SIG-M5 treated with dmso at 0.1 percent for 504 hours (cell line): ENCODE measurements at regions not wholly inside any gene's neighbourhood (a gene's known extent, or its start where the extent isn't known, plus 50 kb on each side); places are given as distances from the start of the nearest gene placed in this dataset.
"Not testable (repeated sequence)": the region's sequence is repeated elsewhere in the genome, so short reads cannot be mapped to it uniquely, and the experiment has no call there.

Source experiments
- DNase-seq: peaks from one replicate; lab custom pipeline; 2025; ENCODE audit not compliant: unreplicated experiment; lab: John Stamatoyannopoulos, UW

DNA sequence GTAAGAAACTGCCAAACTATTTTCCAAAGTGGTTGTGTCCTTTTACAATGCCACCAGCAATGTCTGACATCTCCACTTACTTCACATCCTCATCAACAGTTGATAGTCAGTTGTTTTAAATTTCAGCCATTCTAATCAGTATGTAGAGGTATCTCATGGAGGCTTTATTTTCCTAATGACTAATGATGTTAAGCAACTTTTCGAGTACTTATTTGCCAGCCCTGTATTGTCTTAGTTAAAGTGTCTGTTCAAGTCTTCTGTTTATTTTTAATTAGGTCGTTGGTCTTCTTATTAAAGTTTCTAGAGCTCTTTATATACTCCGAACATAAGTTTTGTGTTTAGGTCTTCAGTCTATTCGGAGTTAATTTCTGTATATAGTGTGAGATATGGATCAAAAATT is 54.9 kb upstream of the NBPF12 start:
- not testable (repeated sequence) for DNase-seq

GRCh38 chr1:146881096-146881495 is 57.0 kb upstream of the NBPF12 start:
- not testable (repeated sequence) for DNase-seq

DNA sequence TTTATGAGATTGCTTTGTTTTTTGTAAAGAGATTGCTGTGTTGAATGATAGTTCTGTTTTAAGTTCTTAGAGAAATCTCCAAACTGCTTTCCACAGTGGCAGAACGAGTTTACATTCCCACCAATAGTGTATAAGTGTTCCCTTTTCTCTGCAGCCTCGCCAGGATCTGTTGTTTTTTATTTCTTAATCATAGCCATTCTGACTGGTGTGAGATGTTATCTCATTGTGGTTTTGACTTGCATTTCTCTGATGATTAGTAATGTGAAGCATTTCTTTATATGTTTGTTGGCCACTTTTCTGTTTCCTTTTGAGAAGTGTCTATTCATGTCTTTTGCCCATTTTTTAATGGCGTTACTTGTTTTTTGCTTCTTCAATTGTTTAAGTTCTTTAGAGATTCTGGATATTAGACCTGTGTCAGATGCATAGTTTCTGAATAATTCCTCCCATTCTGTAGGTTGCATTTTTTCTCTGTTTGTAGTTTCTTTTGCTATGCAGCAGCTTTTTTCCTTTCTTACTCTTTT is 74.3 kb upstream of the NBPF12 start:
- not testable (repeated sequence) for DNase-seq

DNA sequence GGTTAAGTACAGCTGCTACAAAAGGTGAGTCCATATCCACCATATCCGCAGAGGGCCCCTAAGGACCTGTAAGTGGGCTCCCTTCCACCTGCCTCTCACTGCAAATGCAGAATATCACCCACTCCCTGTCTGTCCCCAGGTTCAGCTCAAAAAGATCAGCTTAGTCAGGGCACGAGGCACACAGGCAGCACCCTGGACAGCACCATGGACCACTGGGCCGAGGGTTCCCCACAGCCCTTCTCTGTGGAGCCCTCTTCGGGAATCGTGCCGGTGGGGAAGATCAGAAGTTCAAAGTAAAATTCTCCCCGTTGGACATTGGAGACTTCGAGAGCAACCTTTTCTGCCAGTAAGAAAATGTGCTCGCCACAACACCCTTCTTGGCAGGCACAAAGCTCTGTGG is 85.0 kb upstream of the NBPF12 start:
- DNase-seq: not testable (repeated sequence)

DNA sequence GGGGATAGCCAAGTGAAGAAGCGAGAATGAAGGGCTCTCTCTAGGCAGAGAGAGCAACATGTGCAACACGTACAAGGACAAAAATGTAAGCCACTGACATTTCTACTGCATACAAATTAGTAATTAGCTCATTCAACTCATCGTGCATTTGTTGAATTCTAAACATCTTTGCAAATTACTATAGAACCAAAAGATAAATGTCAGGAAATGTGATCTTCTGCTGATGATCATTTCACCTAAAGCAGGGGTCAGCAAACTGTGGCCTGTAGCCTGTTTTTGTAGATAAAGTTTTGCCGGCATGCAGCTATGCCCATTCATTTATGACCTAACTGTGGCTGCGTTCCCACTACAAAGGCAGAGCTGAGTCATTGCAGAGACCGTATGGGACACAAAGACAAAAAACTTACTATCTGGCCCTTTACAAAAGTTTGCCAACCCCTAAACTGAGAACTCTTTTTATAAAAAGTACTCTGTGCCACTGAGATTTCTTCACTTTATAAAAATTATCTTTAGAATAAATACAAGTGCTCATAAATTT is 87.7 kb upstream of the NBPF12 start:
- not testable (repeated sequence) for DNase-seq

DNA sequence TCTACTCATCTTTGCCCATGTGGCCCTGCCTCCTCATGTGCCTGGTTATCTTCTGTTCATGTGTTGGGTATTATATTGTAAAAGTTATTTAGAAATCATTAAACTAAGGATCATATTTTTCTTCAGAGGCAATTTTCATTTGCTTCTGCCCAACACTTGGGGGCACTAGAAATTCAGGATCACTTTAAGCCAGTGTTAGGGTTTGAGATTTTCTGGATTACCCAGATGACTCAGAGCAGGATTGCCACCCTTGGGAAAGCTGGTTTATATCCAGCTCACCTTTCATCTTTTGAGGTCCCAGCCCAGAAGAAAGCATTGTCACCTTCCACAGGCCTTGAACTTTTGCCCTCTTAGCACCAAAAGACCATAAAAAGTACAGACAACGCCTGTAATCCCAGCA is 99.4 kb upstream of the NBPF12 start:
- DNase-seq: not testable (repeated sequence)

GRCh38 chr1:146826957-146827356 is 111.2 kb upstream of the NBPF12 start:
- not testable (repeated sequence) for DNase-seq

GRCh38 chr1:146794236-146794635 is 143.9 kb upstream of the NBPF12 start:
- DNase-seq: not testable (repeated sequence)

DNA sequence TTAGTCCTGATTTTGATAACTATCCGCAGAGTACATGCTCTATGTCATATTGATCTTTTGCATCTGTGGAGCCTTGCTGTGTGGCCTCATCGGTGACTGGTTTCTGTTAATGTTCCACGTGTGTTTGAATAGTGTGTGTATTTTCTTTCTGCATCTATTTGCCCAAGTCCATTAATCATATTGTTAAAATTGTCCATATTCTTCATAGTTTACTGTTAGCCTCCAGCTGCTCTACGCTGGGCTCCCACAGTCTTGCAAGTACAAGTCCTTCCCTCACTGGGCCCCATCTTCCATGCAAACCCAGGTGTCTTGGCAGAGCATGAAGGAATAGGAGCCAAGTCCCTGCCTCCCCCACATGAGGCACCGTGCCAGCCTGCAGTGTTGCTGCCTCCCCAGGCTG is 145.4 kb upstream of the NBPF12 start:
- not testable (repeated sequence) for DNase-seq

GRCh38 chr1:146784212-146784940 is 153.7 kb upstream of the NBPF12 start:
- not testable (repeated sequence) for DNase-seq

DNA sequence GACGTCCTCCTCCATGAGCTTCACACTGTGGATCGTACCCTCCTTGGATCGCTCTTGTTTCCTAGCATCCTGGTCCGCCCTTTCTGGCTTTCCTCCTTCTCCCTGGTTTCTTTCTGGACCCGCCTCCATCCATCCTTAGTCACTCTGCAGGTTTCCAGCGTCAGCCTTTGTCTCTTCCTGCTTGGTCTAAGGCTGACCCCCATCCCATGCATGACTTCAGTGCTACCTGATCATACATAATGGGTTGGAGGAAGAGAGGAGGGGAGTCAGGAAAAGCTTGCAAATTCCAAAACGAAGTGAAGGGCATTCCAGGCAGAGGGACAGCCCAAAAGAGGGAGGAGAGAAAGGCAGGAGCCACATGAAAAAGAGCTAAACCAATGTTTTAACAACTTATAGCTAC is 156.9 kb upstream of the NBPF12 start:
- DNase-seq: not testable (repeated sequence)

DNA sequence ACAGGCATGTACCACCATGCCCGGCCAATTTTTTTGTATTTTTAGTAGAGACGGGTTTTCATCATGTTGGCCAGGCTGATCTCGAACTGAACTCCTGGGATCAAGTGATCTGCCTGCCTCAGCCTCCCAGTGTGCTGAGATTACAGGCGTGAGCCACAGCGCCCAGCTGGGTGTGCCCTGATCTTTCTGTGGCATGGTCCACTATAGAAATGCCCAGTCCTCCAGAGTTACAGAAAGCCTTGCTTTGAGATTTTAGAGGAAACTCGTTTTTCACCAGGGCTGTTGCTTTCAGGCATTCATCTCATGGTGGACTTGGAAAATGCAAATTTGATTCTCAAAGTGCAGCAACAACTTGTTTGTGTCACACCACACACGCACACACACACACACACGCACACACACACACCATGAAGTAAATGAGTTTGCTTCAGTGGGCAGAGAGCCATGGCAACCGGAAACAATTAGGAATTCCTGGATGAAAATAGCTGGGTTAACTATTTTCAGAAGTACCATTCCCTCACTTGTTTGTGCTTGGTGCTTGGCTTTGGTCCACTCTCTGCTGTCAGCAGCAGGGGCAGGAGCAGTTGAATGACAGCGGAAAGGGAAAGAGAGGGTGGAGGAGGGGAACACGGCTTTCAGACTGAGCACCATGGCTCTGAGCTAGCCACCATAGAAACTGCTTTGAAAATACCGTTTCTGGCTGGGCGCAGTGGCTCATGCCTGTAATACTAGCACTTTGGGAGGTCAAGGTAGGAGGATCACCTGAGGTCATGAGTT is 160.1 kb upstream of the NBPF12 start:
- DNase-seq: not testable (repeated sequence)

GRCh38 chr1:146774988-146775387 is 163.1 kb upstream of the NBPF12 start:
- DNase-seq: not testable (repeated sequence)

DNA sequence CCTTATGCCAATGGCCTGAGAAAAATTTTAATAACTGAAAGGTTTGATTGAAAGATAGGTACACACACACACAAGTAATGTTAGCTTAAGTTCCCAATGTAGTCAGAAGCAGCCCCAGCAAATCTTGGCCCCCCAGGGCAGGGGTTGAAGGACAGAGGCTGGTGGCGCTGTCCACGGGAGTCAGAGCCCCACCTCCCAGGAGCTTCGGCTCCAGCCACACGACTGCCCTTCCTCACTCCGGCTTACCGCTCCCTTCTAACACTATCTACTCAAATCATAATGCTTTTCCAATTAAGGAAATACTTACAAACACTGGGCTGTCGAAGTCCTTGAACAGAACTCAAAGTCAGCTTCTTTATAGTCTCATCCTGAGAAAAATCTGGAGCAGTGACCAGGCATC is 163.9 kb upstream of the NBPF12 start:
- not testable (repeated sequence) for DNase-seq

GRCh38 chr1:146771409-146771808 is 166.7 kb upstream of the NBPF12 start:
- DNase-seq: not testable (repeated sequence)

- DNase-seq: not testable (repeated sequence)
Observed at GRCh38 chr1:146770998-146771397, 167.1 kb upstream of the NBPF12 start.

GRCh38 chr1:146763234-146763633 is 174.9 kb upstream of the NBPF12 start:
- not testable (repeated sequence) for DNase-seq

DNA sequence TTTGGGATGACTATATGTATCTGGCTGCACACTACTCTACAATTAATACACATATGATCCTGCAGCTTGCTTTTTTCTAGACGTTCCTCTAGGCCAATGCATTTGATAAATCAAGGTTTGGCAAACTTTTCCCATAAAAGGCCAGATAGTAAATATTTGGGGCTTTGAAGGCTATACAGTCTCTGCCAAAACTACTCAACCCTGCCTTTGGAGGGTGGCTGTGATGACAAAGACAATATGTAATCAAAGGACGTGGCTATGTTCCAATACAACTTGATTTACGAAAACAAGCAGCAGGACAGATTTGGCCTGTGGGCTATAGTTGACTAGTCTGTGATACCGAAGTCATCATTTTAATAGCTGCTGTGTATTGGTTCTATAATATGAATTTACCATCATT is 181.3 kb upstream of the NBPF12 start:
- not testable (repeated sequence) for DNase-seq

GRCh38 chr1:146748686-146749085 is 189.4 kb upstream of the NBPF12 start:
- not testable (repeated sequence) for DNase-seq

GRCh38 chr1:146731981-146732680 is 206.0 kb upstream of the NBPF12 start:
- not testable (repeated sequence) for DNase-seq
